Kidney (tissue), 13 donors: ENCODE measurements at regions not wholly inside any gene's neighbourhood (a gene's known extent, or its start where the extent isn't known, plus 50 kb on each side); places are given as distances from the start of the nearest gene placed in this dataset.
"Not testable (repeated sequence)": the region's sequence is repeated elsewhere in the genome, so short reads cannot be mapped to it uniquely, and the experiment has no call there.

Source experiments
- DNase-seq, 5 donors: peaks; one replicate each; pipeline ENCODE4 v3.0.0-alpha.2; 2013 to 2020
- FAIRE-seq: peaks from 2 replicates; lab custom pipeline; 2012; peaks lifted over from hg19 to GRCh38; lab: Jason Lieb, UNC
- H3K27ac ChIP-seq, 2 donors: one replicate each; pipeline ENCODE4 v1.7.0; 2013; ENCODE audit warnings: low read depth in 2 of 2, low read length in 2 of 2, inconsistent platforms in 1 of 2
- H3K27me3 ChIP-seq: one replicate; pipeline ENCODE4 v1.7.1; 2013; ENCODE audit warnings: low read length, inconsistent platforms; ENCODE audit not compliant: control insufficient read depth, insufficient read depth
- H3K36me3 ChIP-seq, 3 donors: one replicate each; pipeline versions ENCODE4 v1.7.0 to v1.7.1; 2013; ENCODE audit warnings: low read length in 3 of 3, control low read depth in 1 of 3, inconsistent platforms in 1 of 3; ENCODE audit not compliant: insufficient read depth in 3 of 3, control insufficient read depth in 2 of 3
- H3K4me1 ChIP-seq, 3 donors: one replicate each; pipeline versions ENCODE4 v1.7.0 to v1.7.1; 2013; ENCODE audit warnings: low read length in 3 of 3, inconsistent platforms in 1 of 3, low read depth in 1 of 3; ENCODE audit not compliant: control insufficient read depth in 2 of 3, insufficient read depth in 2 of 3
- H3K4me3 ChIP-seq, 3 donors: one replicate each; pipeline versions ENCODE4 v1.7.0 to v1.8.1; 2013; ENCODE audit warnings: low read length in 3 of 3, control low read depth in 1 of 3, inconsistent platforms in 1 of 3
- H3K9ac ChIP-seq, 3 donors: one replicate each; pipeline versions ENCODE4 v1.7.0 to v1.7.1; 2013; ENCODE audit warnings: low read length in 3 of 3, control low read depth in 1 of 3, inconsistent platforms in 1 of 3
- H3K9me3 ChIP-seq, 3 donors: one replicate each; pipeline versions ENCODE4 v1.7.0 to v1.7.1; 2013; ENCODE audit warnings: low read length in 3 of 3, control low read depth in 1 of 3, inconsistent platforms in 1 of 3; ENCODE audit not compliant: control insufficient read depth in 2 of 3, insufficient read depth in 1 of 3
- intact Hi-C: fragments of 100-400 bp; cut with DNase I; formaldehyde crosslinking; loops from one replicate; pipeline ENCODE4 v1.11.1; 2022
- TF ChIP-seq, protein P1 (sequence below): IDR thresholded peaks from 3 replicates; pipeline ENCODE4 v1.5.1; 2012; ENCODE audit warnings: mild to moderate bottlenecking, moderate library complexity, borderline replicate concordance; ENCODE audit not compliant: insufficient read depth; ENCODE audit errors: extremely low read depth
- donor health status: control.
- donor health status: control.
- donor health status: control.
- donor health status: control.
- donor health status: control.
- donor health status: DM: yes; HTN: yes; CAD: no.
- donor health status: Normal renal cell carcinoma (clear cell type).

DNA sequence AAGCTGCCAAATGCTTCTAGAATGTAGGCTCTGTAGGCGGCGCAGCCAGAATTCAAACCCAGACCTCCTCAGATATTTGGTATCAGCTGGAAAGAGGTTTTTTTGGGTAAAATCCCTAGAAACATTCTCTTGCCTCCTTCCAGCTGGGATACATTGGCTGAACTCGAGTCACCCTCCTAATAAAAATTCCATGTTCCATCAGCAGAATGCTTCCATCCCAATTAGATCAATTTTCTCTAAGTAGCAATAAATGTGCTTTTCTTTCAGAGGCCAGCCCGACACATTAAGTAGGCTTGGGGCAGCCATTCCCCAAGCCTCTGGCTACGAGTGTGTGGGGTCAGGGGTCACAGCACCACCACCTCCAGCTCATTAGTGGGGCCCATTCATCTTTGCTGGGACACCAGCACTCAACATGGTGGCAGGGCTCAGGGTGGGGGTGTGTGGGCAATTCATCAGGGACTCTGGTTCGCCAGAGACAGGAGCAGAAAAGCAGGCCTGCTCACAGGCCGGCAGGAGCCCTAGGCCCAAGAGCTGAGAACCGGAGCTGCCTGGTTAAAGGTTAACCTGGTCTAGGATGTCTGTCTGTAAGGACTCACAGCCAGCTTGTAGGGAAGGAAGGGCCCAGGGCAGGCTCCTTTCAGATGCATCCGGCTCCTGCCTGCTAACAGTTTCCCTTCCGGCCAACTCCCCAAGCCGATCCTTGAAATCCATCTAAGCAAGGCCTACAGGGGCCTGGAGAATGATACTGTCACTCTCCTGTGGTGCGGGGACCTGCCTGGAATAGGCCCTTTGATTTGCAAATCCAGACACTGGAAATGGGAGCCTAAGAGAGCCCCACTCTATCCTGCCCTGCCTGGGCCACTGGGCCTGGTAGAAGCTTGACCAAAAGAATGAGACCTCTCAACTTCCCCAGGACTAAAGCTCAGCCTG, 159.1 kb upstream of the TOP1 start:
- Histone ChIP-seq H3K36me3 (no peaks in the 10 kb centered on the region), H3K9ac (no peak overlapping the region), H3K27me3 (no peaks in the 10 kb centered on the region), H3K9me3 (no peaks in the 10 kb centered on the region), H3K4me3 (no peak overlapping the region), H3K4me1 (no peaks in the 10 kb centered on the region), H3K27ac (no peak overlapping the region)
- FAIRE-seq (no peak), DNase-seq (peak in 2 of 5 donors; percentile 74 to 78)
- TF ChIP-seq, protein P1, sequence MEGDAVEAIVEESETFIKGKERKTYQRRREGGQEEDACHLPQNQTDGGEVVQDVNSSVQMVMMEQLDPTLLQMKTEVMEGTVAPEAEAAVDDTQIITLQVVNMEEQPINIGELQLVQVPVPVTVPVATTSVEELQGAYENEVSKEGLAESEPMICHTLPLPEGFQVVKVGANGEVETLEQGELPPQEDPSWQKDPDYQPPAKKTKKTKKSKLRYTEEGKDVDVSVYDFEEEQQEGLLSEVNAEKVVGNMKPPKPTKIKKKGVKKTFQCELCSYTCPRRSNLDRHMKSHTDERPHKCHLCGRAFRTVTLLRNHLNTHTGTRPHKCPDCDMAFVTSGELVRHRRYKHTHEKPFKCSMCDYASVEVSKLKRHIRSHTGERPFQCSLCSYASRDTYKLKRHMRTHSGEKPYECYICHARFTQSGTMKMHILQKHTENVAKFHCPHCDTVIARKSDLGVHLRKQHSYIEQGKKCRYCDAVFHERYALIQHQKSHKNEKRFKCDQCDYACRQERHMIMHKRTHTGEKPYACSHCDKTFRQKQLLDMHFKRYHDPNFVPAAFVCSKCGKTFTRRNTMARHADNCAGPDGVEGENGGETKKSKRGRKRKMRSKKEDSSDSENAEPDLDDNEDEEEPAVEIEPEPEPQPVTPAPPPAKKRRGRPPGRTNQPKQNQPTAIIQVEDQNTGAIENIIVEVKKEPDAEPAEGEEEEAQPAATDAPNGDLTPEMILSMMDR: no peak
- intact Hi-C loops: no loop called here

DNA sequence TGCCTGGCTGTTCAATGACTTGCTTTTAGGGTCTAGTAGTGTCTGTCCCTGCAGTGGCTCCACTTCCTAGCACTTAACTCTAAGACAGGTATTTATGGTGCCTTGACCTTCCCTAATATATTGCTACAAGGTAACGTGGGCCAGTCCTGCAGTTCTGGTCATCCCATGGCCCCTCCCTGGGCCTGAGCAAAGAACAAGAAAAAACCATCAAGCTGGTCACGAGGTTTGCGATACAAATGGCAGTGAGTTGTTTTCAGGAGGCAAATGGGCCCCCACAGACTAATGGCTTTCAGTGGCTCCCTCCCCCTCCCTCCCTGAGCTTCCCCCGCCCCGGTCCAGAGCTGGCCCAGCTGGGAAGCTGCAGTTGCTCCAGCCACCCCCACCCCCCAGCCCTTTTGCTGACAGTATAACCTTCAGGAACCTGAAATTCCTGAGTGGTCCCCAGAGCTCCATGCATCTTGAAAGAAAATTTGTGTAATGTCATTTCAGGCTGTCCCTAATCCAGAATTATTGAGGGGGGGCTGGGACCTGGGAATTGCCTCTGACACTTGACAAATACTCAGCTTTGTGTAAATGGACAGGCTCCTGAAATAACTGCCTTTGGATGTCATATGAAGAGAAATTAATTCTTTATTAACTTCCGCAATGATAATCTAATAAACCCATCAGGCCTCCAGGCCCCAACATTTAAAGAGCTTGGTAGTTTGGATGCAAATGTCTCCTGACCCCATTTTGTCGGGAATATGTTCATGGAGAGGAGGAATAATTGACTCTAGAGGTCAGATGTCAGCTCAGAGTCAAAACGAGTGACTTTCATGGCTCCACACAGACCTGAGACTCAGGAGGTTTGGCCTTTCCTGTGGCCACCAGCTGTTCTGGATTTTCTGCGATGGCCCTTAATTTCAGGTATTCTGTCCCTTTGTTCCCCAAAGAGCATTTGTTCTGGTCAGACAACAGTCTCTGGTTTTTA, 153.2 kb upstream of the TOP1 start:
- no peak for FAIRE-seq

DNA sequence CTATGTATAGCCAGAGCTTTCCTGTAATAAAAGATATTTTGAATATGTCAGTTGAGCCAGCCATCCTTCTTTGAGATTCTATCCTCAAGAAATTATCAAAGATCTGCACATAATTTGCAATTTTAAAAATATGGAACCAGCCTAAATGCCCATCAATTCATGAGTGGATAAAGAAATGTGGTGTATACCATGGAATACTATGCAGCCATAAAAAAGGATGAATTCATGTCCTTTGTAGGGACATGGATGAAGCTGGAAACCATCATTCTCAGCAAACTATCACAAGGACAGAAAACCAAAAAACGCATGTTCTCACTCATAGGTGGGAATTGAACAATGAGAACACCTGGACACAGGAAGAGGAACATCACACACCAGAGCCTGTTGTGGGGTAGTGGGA, 150.5 kb upstream of the TOP1 start:
- H3K36me3 ChIP-seq, H3K9ac ChIP-seq, DNase-seq, H3K4me1 ChIP-seq, H3K27ac ChIP-seq, H3K27me3 ChIP-seq, H3K4me3 ChIP-seq, FAIRE-seq, intact Hi-C loops, H3K9me3 ChIP-seq: not testable (repeated sequence)

More for the DNA sequence above, 153.2 kb upstream of the TOP1 start:
- H3K27me3 ChIP-seq: no peaks in the 10 kb centered on the region
- peak in 4 of 5 donors; percentile 59 to 91 (median 63) for DNase-seq
- intact Hi-C loops: no loop called here
- no peaks in the 10 kb centered on the region for H3K4me1 ChIP-seq
- TF ChIP-seq, protein P1: no peak
- no peak overlapping the region for H3K4me3 ChIP-seq
- H3K36me3 ChIP-seq: no peaks in the 10 kb centered on the region
- H3K27ac ChIP-seq: no peak overlapping the region
- no peak overlapping the region for H3K9ac ChIP-seq
- H3K9me3 ChIP-seq: no peaks in the 10 kb centered on the region
